Muscle layer of colon (tissue), 2 donors: ENCODE measurements at regions not wholly inside any gene's neighbourhood (a gene's known extent, or its start where the extent isn't known, plus 50 kb on each side); places are given as distances from the start of the nearest gene placed in this dataset.

Experiments
- H3K27ac ChIP-seq: one replicate; pipeline ENCODE4 v1.7.0; 2013; ENCODE audit warnings: low read depth, mild to moderate bottlenecking, low read length, moderate library complexity
- H3K27me3 ChIP-seq, 2 donors: one replicate each; pipeline ENCODE4 v1.7.0; 2013; ENCODE audit warnings: low read length in 2 of 2, mild to moderate bottlenecking in 2 of 2; ENCODE audit not compliant: insufficient read depth in 2 of 2, control insufficient read depth in 1 of 2
- H3K36me3 ChIP-seq: one replicate; pipeline ENCODE4 v1.7.0; 2013; ENCODE audit warnings: mild to moderate bottlenecking, low read length; ENCODE audit not compliant: insufficient read depth
- H3K4me1 ChIP-seq: one replicate; pipeline ENCODE4 v1.7.0; 2013; ENCODE audit warnings: mild to moderate bottlenecking, low read length; ENCODE audit not compliant: insufficient read depth
- H3K4me3 ChIP-seq, 2 donors: one replicate each; pipeline ENCODE4 v1.7.0; 2013; ENCODE audit warnings: low read length in 2 of 2, low read depth in 1 of 2, mild to moderate bottlenecking in 1 of 2, moderate library complexity in 1 of 2
- H3K9ac ChIP-seq: one replicate; pipeline ENCODE4 v1.7.0; 2013; ENCODE audit warnings: low read length
- H3K9me3 ChIP-seq: one replicate; pipeline ENCODE4 v1.7.0; 2013; ENCODE audit warnings: mild to moderate bottlenecking, low read length
- donor health status: abdominal sarcoma.
- donor health status: Adenocarcinoma of cecum.

DNA sequence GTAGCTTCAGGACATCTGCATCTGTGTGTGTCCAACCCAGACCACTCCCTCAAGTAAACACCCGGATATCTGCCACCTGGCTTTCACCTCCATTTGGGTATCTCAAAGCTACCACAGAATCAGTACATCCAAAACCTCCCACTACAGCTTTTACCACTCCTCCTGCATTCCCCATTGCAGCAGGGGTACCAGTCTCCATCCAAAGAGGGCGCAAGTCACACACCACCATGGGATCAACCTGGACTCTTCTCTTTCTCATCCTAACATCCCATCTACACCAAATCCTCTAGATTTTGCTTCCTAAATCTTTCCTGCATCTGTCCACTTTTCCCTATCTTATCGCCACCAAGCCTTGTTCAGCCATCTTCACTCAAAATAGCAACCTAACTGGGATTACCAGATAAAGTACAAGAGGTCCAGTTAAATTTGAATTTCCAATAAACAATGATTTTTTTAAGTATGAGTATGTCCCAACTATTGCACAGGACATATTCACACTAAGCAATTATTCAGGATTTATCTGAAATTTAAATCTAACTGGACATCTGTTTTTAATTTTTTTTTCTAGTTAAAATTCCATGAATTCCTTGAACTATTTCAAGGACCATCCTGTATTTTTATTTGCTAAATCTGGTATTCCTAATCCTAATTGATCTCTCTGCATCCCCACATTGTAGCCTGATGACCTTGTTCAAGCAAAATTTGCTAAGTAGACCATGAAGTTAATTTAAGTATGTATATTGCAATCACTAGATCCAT is 164.3 kb upstream of the MLN start:
- H3K27me3 ChIP-seq, result peaks cover 0 to 4% of the 10 kb centered on the region in 2 donors
- no peak overlapping the region for H3K27ac ChIP-seq
- no peak overlapping the region for H3K9ac ChIP-seq
- no peaks in the 10 kb centered on the region for H3K9me3 ChIP-seq
- H3K4me1 ChIP-seq, result no peaks in the 10 kb centered on the region
- no peak overlapping the region for H3K4me3 ChIP-seq
- no peaks in the 10 kb centered on the region for H3K36me3 ChIP-seq

DNA sequence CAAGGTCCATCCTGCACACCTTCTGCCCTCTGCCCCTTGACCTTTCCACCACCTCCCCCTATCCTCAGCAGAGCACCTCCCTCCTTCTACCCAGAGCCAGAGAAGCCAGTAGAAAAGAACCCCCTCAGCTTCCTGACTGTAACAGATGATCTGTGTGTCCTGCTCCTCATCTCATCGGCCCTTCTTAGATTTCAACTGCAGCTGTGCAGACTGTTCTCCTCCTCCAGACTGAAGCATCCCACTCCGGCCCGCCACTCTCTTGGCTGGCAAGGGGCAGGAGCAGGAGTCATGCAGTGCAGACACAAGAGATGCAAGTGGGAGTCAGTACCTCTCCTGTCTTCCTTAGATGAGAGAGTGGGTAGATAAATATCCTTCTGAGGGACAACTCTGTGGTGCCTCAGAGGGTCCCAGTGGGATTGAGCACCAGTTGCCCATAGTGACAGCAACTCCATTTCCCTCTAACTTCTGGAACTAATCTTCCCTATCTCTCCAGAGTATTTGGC is 163.5 kb upstream of the MLN start:
- Histone ChIP-seq H3K9me3 (no peaks in the 10 kb centered on the region), H3K4me3 (no peak overlapping the region), H3K9ac (no peak overlapping the region), H3K36me3 (no peaks in the 10 kb centered on the region), H3K4me1 (no peaks in the 10 kb centered on the region), H3K27me3 (peaks cover 0 to 8% of the 10 kb centered on the region in 2 donors), H3K27ac (no peak overlapping the region)

- Histone ChIP-seq H3K27me3 (peaks cover 0 to 8% of the 10 kb centered on the region in 2 donors), H3K36me3 (no peaks in the 10 kb centered on the region), H3K4me3 (no peak overlapping the region), H3K27ac (no peak overlapping the region), H3K4me1 (peaks cover 4% of the 10 kb centered on the region), H3K9ac (no peak overlapping the region), H3K9me3 (no peaks in the 10 kb centered on the region)
Measured at GRCh38 chr6:33966536-33966935, 162.7 kb upstream of the MLN start.

- Histone ChIP-seq H3K36me3 (no peaks in the 10 kb centered on the region), H3K9ac (no peak overlapping the region), H3K4me1 (peaks cover 4% of the 10 kb centered on the region), H3K27me3 (peaks cover 0 to 8% of the 10 kb centered on the region in 2 donors), H3K27ac (no peak overlapping the region), H3K9me3 (no peaks in the 10 kb centered on the region), H3K4me3 (no peak overlapping the region)
Measured at GRCh38 chr6:33965766-33966165, 162.0 kb upstream of the MLN start.

DNA sequence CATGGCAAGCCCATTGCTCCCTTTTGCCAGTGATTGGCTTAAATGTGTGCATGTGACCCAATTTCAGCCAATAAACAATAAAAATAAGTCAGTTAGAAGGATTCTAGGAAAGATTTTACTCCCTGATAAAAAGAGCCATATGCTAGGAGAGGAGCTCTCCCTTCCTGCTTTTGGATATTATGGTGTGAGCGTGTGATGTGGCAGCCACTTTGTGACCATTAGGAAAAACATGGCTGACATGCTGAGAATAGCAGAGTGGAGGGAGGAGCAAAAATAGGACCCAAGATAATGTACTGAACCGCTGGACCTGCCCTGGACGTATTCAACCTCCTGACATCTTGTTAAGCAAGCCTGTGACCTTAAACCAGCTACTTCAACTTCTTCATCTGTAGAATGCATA is 160.6 kb upstream of the MLN start:
- no peaks in the 10 kb centered on the region for H3K36me3 ChIP-seq
- no peak overlapping the region for H3K9ac ChIP-seq
- H3K9me3 ChIP-seq, result no peaks in the 10 kb centered on the region
- H3K4me1 ChIP-seq, result peaks cover 4% of the 10 kb centered on the region
- peaks cover 0 to 8% of the 10 kb centered on the region in 2 donors for H3K27me3 ChIP-seq
- no peak overlapping the region for H3K4me3 ChIP-seq
- H3K27ac ChIP-seq, result no peak overlapping the region

GRCh38 chr6:33963136-33963750 is 159.4 kb upstream of the MLN start:
- H3K4me1 ChIP-seq, result peaks cover 4% of the 10 kb centered on the region
- H3K9me3 ChIP-seq, result no peaks in the 10 kb centered on the region
- peaks cover 0 to 8% of the 10 kb centered on the region in 2 donors for H3K27me3 ChIP-seq
- no peak overlapping the region for H3K9ac ChIP-seq
- no peak overlapping the region for H3K27ac ChIP-seq
- H3K4me3 ChIP-seq, result no peak overlapping the region
- no peaks in the 10 kb centered on the region for H3K36me3 ChIP-seq

- Histone ChIP-seq H3K4me1 (peaks cover 4% of the 10 kb centered on the region), H3K27ac (no peak overlapping the region), H3K4me3 (no peak overlapping the region), H3K27me3 (peaks cover 0 to 8% of the 10 kb centered on the region in 2 donors), H3K9me3 (no peaks in the 10 kb centered on the region), H3K36me3 (no peaks in the 10 kb centered on the region), H3K9ac (no peak overlapping the region)
Measured at GRCh38 chr6:33962246-33963027, 158.6 kb upstream of the MLN start.

DNA sequence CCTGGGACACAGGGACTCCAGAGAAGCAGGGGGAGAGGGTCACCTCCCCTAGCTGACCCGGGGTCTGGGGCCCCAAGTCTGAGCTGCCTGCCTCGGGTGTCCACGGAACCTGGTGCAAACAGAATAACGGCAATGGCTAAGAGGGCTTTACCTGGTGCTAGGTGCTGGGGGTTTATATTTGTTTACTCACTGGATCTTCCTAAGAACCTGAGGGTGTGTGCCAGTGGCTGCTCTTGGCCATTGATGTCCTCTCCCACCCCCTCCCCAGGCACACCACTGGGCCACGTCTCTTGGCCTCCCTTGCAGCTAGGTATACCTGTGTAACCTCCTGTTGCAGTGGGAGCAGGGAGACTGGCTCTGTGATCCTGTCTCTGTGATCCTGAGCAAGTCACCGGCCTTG is 157.9 kb upstream of the MLN start:
- H3K9me3 ChIP-seq, result no peaks in the 10 kb centered on the region
- no peak overlapping the region for H3K4me3 ChIP-seq
- H3K9ac ChIP-seq, result no peak overlapping the region
- no peaks in the 10 kb centered on the region for H3K36me3 ChIP-seq
- H3K4me1 ChIP-seq, result peaks cover 4% of the 10 kb centered on the region
- peaks cover 0 to 8% of the 10 kb centered on the region in 2 donors for H3K27me3 ChIP-seq
- H3K27ac ChIP-seq, result no peak overlapping the region

DNA sequence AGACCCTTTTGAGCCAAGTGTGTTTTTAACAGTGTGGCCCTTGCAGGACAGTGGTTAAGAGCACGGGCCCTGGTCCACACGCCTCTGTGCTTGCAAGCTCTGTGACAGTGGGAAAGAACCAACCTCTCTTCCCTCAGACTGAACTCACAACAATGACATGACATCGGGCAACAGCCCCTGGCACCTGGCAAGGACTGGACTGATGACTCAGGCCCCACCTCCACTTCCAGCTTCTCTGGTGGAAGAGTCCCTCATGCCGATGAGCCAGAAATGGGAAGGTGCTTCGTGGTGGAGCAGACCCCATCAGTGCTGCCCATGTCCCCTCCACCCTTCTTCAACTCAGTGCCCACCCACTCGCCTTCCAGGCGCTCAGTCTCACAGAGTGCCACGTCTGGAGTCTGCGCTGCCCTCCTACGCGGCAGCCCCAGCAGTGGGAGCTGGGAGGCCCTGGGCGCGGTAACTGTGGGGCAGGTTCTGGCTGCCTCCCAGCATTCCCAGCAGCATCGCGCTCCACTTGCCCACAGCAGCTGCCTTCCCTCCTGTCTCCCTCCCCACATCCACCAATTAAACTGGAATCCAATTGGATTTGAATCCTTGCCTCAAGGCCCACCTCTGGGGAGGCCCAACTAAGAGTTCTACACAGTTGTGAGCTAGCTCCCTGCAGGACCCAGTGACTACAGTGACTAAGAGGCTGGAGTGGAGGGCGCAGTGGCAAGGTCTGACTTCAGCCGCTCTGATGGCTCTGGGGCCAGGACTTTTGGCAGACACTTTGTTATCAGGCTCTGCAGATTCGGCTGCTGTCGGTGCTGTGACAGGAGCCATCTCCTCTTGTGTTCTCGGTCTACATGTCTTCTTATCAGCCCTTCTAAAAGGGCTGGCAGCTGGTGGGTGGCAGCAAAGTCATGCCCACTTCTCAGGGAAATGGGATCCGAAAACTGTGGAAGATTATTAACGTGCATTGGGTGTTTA is 156.8 kb upstream of the MLN start:
- Histone ChIP-seq H3K4me1 (peaks cover 4% of the 10 kb centered on the region), H3K9ac (no peak overlapping the region), H3K36me3 (no peaks in the 10 kb centered on the region), H3K27me3 (peaks cover 0 to 8% of the 10 kb centered on the region in 2 donors), H3K27ac (no peak overlapping the region), H3K4me3 (no peak overlapping the region), H3K9me3 (no peaks in the 10 kb centered on the region)

- H3K9ac ChIP-seq, result no peak overlapping the region
- H3K4me3 ChIP-seq, result no peak overlapping the region
- H3K4me1 ChIP-seq, result peaks cover 4% of the 10 kb centered on the region
- H3K27me3 ChIP-seq, result peaks cover 0 to 8% of the 10 kb centered on the region in 2 donors
- no peak overlapping the region for H3K27ac ChIP-seq
- H3K9me3 ChIP-seq, result no peaks in the 10 kb centered on the region
- no peaks in the 10 kb centered on the region for H3K36me3 ChIP-seq
Measured at GRCh38 chr6:33959661-33960344, 156.0 kb upstream of the MLN start.
